ENCODE measurements at regions not wholly inside any gene's neighbourhood (a gene's known extent, or its start where the extent isn't known, plus 50 kb on each side); places are given as distances from the start of the nearest gene placed in this dataset.

DNA sequence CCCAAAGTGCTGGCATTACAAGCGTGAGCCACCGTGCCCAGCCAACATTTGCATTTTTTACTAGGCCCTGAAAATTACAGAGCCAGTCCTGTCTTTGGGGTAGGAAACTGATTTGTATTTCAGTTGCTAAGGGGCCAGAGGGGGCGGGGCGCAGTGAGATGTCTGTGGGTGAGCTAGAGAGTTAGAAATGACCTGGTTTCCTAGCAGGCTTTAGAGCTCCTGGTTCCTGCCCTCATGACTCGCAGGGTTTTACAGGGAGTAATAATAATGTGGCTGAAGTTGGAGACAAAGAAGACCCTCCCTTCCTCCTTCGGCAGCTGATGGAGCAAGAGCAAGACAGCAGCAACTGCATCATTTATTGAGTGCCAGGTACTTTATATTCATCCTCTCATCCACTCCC is 131.5 kb downstream of the TFAP2C start:
- Histone ChIP-seq H3T11ph (ENCODE audit: low read length) (no peak overlapping the region), H3K56ac (ENCODE audit: insufficient read length, low read depth, low read length) (no peak overlapping the region), H2AFZ (ENCODE audit: low read length) (no peak overlapping the region), H3K23me2 (ENCODE audit: insufficient read length, low read depth, low read length, poor library complexity, severe bottlenecking) (no peaks in the 10 kb centered on the region), H3K27me3 (ENCODE audit: insufficient read depth, low read length) (no peaks in the 10 kb centered on the region), H3K4me1 (ENCODE audit: insufficient read depth, low read length) (no peaks in the 10 kb centered on the region), H4K91ac (ENCODE audit: insufficient read length, low read depth, low read length) (no peak overlapping the region), H3K23ac (ENCODE audit: insufficient read length, low read depth, low read length) (no peak overlapping the region), H3K79me2 (ENCODE audit: insufficient read depth, low read length) (no peaks in the 10 kb centered on the region), H3K18ac (ENCODE audit: insufficient read length, low read depth, low read length) (no peak overlapping the region), H3K9me3 (ENCODE audit: control insufficient read depth, low read depth, low read length) (no peaks in the 10 kb centered on the region), H4K20me1 (ENCODE audit: control insufficient read depth, insufficient read depth, insufficient read length) (no peaks in the 10 kb centered on the region), H3K9ac (ENCODE audit: extremely low read depth, insufficient read length, low read length) (no peak overlapping the region), H3K79me1 (ENCODE audit: insufficient read depth, low read depth, low read length, poor library complexity, severe bottlenecking) (no peaks in the 10 kb centered on the region), H3K27ac (ENCODE audit: insufficient read length, low read depth, low read length) (no peak overlapping the region), H3K4me2 (ENCODE audit: insufficient read depth, insufficient read length, low read length) (no peak overlapping the region), H2BK12ac (ENCODE audit: insufficient read length, low read depth, low read length) (no peak overlapping the region), H2BK20ac (ENCODE audit: low read depth, low read length, poor library complexity, severe bottlenecking) (no peak overlapping the region), H4K5ac (ENCODE audit: insufficient read length, low read depth, low read length) (no peak overlapping the region), H2BK5ac (ENCODE audit: insufficient read length, low read length) (no peak overlapping the region), H3K4ac (ENCODE audit: low read depth, low read length) (no peak overlapping the region), H2BK120ac (ENCODE audit: low read depth, low read length, poor library complexity, severe bottlenecking) (no peak overlapping the region), H2BK15ac (ENCODE audit: low read depth, low read length) (no peak overlapping the region), H3K14ac (ENCODE audit: insufficient read depth, low read length) (no peak overlapping the region), H4K8ac (replicated peaks; ENCODE audit: insufficient read length, low read depth, low read length) (no peak overlapping the region), H2AK5ac (ENCODE audit: insufficient read length, low read length) (no peak overlapping the region)
- H3K9me3 Mint-ChIP-seq, result no peaks in the 10 kb centered on the region
- H3K4me1 Mint-ChIP-seq, result peaks cover 7 to 12% of the 10 kb centered on the region in 2 experiments
- no CpG with 5 or more reads among the region's 6 CpGs for WGBS (ENCODE audit: extremely low coverage, insufficient read length, low lambda C conversion rate)
- DNase-seq, result no peak
- TF ChIP-seq, protein P1, sequence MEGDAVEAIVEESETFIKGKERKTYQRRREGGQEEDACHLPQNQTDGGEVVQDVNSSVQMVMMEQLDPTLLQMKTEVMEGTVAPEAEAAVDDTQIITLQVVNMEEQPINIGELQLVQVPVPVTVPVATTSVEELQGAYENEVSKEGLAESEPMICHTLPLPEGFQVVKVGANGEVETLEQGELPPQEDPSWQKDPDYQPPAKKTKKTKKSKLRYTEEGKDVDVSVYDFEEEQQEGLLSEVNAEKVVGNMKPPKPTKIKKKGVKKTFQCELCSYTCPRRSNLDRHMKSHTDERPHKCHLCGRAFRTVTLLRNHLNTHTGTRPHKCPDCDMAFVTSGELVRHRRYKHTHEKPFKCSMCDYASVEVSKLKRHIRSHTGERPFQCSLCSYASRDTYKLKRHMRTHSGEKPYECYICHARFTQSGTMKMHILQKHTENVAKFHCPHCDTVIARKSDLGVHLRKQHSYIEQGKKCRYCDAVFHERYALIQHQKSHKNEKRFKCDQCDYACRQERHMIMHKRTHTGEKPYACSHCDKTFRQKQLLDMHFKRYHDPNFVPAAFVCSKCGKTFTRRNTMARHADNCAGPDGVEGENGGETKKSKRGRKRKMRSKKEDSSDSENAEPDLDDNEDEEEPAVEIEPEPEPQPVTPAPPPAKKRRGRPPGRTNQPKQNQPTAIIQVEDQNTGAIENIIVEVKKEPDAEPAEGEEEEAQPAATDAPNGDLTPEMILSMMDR (conservative IDR thresholded peaks at IDR 0.05), result no peak
- H3K36me3 Mint-ChIP-seq (ENCODE audit: insufficient read depth in 1 of 3, low read depth in 3 of 3), result 0 out of 7 replicates have a peak, but pooled peaks cover 0 to under 1% (median 0%) of the 10 kb centered on the region in 3 experiments
- no peak overlapping the region for H3K4me3 Mint-ChIP-seq
- H3K27me3 Mint-ChIP-seq (ENCODE audit: low read depth), result peaks cover 15% of the 10 kb centered on the region
- no peak overlapping the region; a peak in 1 of 7 replicates for H3K27ac Mint-ChIP-seq
